Smooth muscle cell (in vitro differentiated cells): ENCODE measurements at regions not wholly inside any gene's neighbourhood (a gene's known extent, or its start where the extent isn't known, plus 50 kb on each side); places are given as distances from the start of the nearest gene placed in this dataset.

Experiments used
- DNase-seq: peaks from one replicate; lab custom pipeline; 2025; ENCODE audit not compliant: unreplicated experiment; lab: John Stamatoyannopoulos, UW
- H2AFZ ChIP-seq: fragments of 200-600 bp; sonication (generic); 2 replicates; pipeline ENCODE4 v1.6.0; 2016; ENCODE audit warnings: antibody characterized with exemption, low read depth, mild to moderate bottlenecking
- H3F3A ChIP-seq: fragments of 200-600 bp; sonication (generic); 2 replicates; pipeline ENCODE4 v1.6.0; 2017; ENCODE audit warnings: antibody characterized with exemption, low read depth
- H3K27ac ChIP-seq: fragments of 200-600 bp; sonication (generic); 2 replicates; pipeline ENCODE4 v1.5.1; 2016; ENCODE audit warnings: low read depth, mild to moderate bottlenecking
- H3K27me3 ChIP-seq: fragments of 200-600 bp; sonication (generic); 2 replicates; pipeline ENCODE4 v1.6.1; 2016; ENCODE audit warnings: low read depth, mild to moderate bottlenecking
- H3K36me3 ChIP-seq: fragments of 200-600 bp; sonication (generic); 2 replicates; pipeline ENCODE4 v1.5.1; 2016; ENCODE audit warnings: low read depth
- H3K4me1 ChIP-seq: fragments of 200-600 bp; sonication (generic); 2 replicates; pipeline ENCODE4 v1.5.1; 2016; ENCODE audit warnings: low read depth
- H3K4me2 ChIP-seq: fragments of 200-600 bp; sonication (generic); 2 replicates; pipeline ENCODE4 v1.6.0; 2016; ENCODE audit warnings: mild to moderate bottlenecking
- H3K4me3 ChIP-seq: fragments of 200-600 bp; sonication (generic); 2 replicates; pipeline ENCODE4 v1.5.1; 2016; ENCODE audit warnings: mild to moderate bottlenecking
- H3K79me2 ChIP-seq: fragments of 200-600 bp; sonication (generic); 2 replicates; pipeline ENCODE4 v1.6.0; 2016; ENCODE audit warnings: low read depth, mild to moderate bottlenecking
- H3K9ac ChIP-seq: fragments of 200-600 bp; sonication (generic); 2 replicates; pipeline ENCODE4 v1.6.0; 2016; ENCODE audit warnings: low read depth
- H3K9me3 ChIP-seq: fragments of 200-600 bp; sonication (generic); replicated peaks from 2 replicates; pipeline ENCODE4 v1.5.1; 2016; ENCODE audit warnings: low read depth
- H4K20me1 ChIP-seq: fragments of 200-600 bp; sonication (generic); 2 replicates; pipeline ENCODE4 v1.6.0; 2016; ENCODE audit warnings: low read depth
- CTCF ChIP-seq: fragments of 200-600 bp; sonication (generic); IDR thresholded peaks from 2 replicates; pipeline ENCODE4 v1.5.1; 2017; ENCODE audit warnings: borderline replicate concordance, mild to moderate bottlenecking, antibody characterized with exemption; ENCODE audit not compliant: insufficient read depth, poor library complexity, severe bottlenecking
- WGBS: methylation state at CpG from one replicate; pipeline ENCODE4 v1.1.7; 2016; ENCODE audit warnings: low lambda C conversion rate; 5-methylcytosine and 5-hydroxymethylcytosine counted together

GRCh38 chr10:71063401-71063800 lies 149.0 kb upstream of the UNC5B start:
- 76% methylated on average over 6 of the region's 7 CpGs for WGBS
- no peaks in the 10 kb centered on the region for H3F3A ChIP-seq
- H3K27me3 ChIP-seq: no peaks in the 10 kb centered on the region
- no peak for DNase-seq
- H3K4me2 ChIP-seq: no peak overlapping the region
- H2AFZ ChIP-seq: no peak overlapping the region
- H3K36me3 ChIP-seq: no peaks in the 10 kb centered on the region
- H3K4me1 ChIP-seq: peaks cover 10% of the 10 kb centered on the region
- no peaks in the 10 kb centered on the region for H4K20me1 ChIP-seq
- H3K27ac ChIP-seq: no peak overlapping the region
- H3K9me3 ChIP-seq: no peaks in the 10 kb centered on the region
- H3K79me2 ChIP-seq: no peaks in the 10 kb centered on the region
- no peak overlapping the region for H3K9ac ChIP-seq
- no peak for TF ChIP-seq CTCF
- no peak overlapping the region for H3K4me3 ChIP-seq

- no peak for DNase-seq
Observed at GRCh38 chr10:71064413-71065118, 147.8 kb upstream of the UNC5B start.

GRCh38 chr10:71065659-71066058 lies 146.7 kb upstream of the UNC5B start:
- Histone ChIP-seq H4K20me1 (no peaks in the 10 kb centered on the region), H3K4me2 (no peak overlapping the region), H3K27me3 (no peaks in the 10 kb centered on the region), H3K27ac (no peak overlapping the region), H3K4me1 (peaks cover 14% of the 10 kb centered on the region), H3K36me3 (no peaks in the 10 kb centered on the region), H3F3A (no peaks in the 10 kb centered on the region), H3K9me3 (no peaks in the 10 kb centered on the region), H3K79me2 (no peaks in the 10 kb centered on the region), H2AFZ (no peak overlapping the region), H3K4me3 (no peak overlapping the region), H3K9ac (no peak overlapping the region)
- TF ChIP-seq CTCF: no peak
- 92% methylated on average over 4 of the region's 4 CpGs for WGBS
- no peak for DNase-seq

More at GRCh38 chr10:71064413-71065118, 147.8 kb upstream of the UNC5B start:
- no peaks in the 10 kb centered on the region for H3K36me3 ChIP-seq
- no peaks in the 10 kb centered on the region for H3K27me3 ChIP-seq
- H2AFZ ChIP-seq: no peak overlapping the region
- H3K4me3 ChIP-seq: no peak overlapping the region
- peaks cover 14% of the 10 kb centered on the region for H3K4me1 ChIP-seq
- peak; percentile 7 for TF ChIP-seq CTCF
- H3K9me3 ChIP-seq: no peaks in the 10 kb centered on the region
- H3K79me2 ChIP-seq: no peaks in the 10 kb centered on the region
- 48% methylated on average over 13 of the region's 13 CpGs for WGBS
- no peak overlapping the region for H3K27ac ChIP-seq
- no peak overlapping the region for H3K4me2 ChIP-seq
- H3K9ac ChIP-seq: no peak overlapping the region
- no peaks in the 10 kb centered on the region for H3F3A ChIP-seq
- no peaks in the 10 kb centered on the region for H4K20me1 ChIP-seq

- Histone ChIP-seq H3K9me3 (no peaks in the 10 kb centered on the region), H4K20me1 (no peaks in the 10 kb centered on the region), H3K79me2 (no peaks in the 10 kb centered on the region), H3K36me3 (no peaks in the 10 kb centered on the region), H3F3A (no peaks in the 10 kb centered on the region), H3K4me3 (no peak overlapping the region), H2AFZ (no peak overlapping the region), H3K4me2 (no peak overlapping the region), H3K27me3 (no peaks in the 10 kb centered on the region), H3K27ac (no peak overlapping the region), H3K4me1 (peaks cover 14% of the 10 kb centered on the region), H3K9ac (no peak overlapping the region)
- no peak for DNase-seq
- 89% methylated on average over 10 of the region's 10 CpGs for WGBS
- TF ChIP-seq CTCF: no peak
Observed at GRCh38 chr10:71066600-71066999, 145.8 kb upstream of the UNC5B start.
